GM19351 (cell line): ENCODE measurements at regions not wholly inside any gene's neighbourhood (a gene's known extent, or its start where the extent isn't known, plus 50 kb on each side); places are given as distances from the start of the nearest gene placed in this dataset.

Experiments
- ATAC-seq: cut with Tn5 transposase; IDR thresholded peaks from one replicate; pipeline ENCODE4 v1.9.1; 2021; ENCODE audit warnings: mild to moderate bottlenecking, moderate library complexity; ENCODE audit not compliant: unreplicated experiment

- ATAC-seq = no peak
These were observed 322.2 kb downstream of the LMX1A start for GRCh38 chr1:165034136-165034809.

- ATAC-seq = no peak
These were observed 325.5 kb downstream of the LMX1A start for GRCh38 chr1:165031001-165031400.

- ATAC-seq = no peak
These were observed 330.7 kb downstream of the LMX1A start for GRCh38 chr1:165025805-165026204.

- no peak for ATAC-seq
These were observed 341.8 kb downstream of the LMX1A start for GRCh38 chr1:165014753-165015152.

- no peak for ATAC-seq
These were observed 344.5 kb downstream of the LMX1A start for GRCh38 chr1:165011991-165012531.

GRCh38 chr1:165011186-165011585 lies 345.3 kb downstream of the LMX1A start:
- ATAC-seq = no peak

- no peak for ATAC-seq
These were observed 346.0 kb downstream of the LMX1A start for GRCh38 chr1:165010418-165011070.

GRCh38 chr1:165006831-165007230 lies 349.7 kb downstream of the LMX1A start:
- ATAC-seq = no peak

- ATAC-seq = no peak
These were observed 357.4 kb downstream of the LMX1A start for GRCh38 chr1:164999146-164999545.

- no peak for ATAC-seq
These were observed 364.7 kb downstream of the LMX1A start for GRCh38 chr1:164991763-164992314.

GRCh38 chr1:164983023-164983650 lies 373.4 kb downstream of the LMX1A start:
- ATAC-seq = no peak

GRCh38 chr1:164982545-164982944 lies 374.0 kb downstream of the LMX1A start:
- ATAC-seq = no peak

GRCh38 chr1:164977561-164977960 lies 379.0 kb downstream of the LMX1A start:
- no peak for ATAC-seq

GRCh38 chr1:164971921-164972415 lies 384.5 kb downstream of the LMX1A start:
- ATAC-seq = no peak

- no peak for ATAC-seq
These were observed 385.1 kb downstream of the LMX1A start for GRCh38 chr1:164971391-164971790.

- ATAC-seq = no peak
These were observed 387.3 kb downstream of the LMX1A start for GRCh38 chr1:164969253-164969652.

GRCh38 chr1:164967300-164967699 lies 389.2 kb downstream of the LMX1A start:
- no peak for ATAC-seq

GRCh38 chr1:164961715-164962114 lies 394.8 kb downstream of the LMX1A start:
- ATAC-seq = no peak

GRCh38 chr1:164958982-164959768 lies 397.3 kb downstream of the LMX1A start:
- no peak for ATAC-seq

- ATAC-seq = no peak
These were observed 394.8 kb downstream of the PBX1 start for GRCh38 chr1:164953815-164954214.

GRCh38 chr1:164953098-164953497 lies 394.1 kb downstream of the PBX1 start:
- ATAC-seq = no peak
